Activated T-cell treated with anti-CD3 and anti-CD28 coated beads for 4 hours (primary cell): ENCODE measurements at regions not wholly inside any gene's neighbourhood (a gene's known extent, or its start where the extent isn't known, plus 50 kb on each side); places are given as distances from the start of the nearest gene placed in this dataset.
"Not testable (repeated sequence)": the region's sequence is repeated elsewhere in the genome, so short reads cannot be mapped to it uniquely, and the experiment has no call there.

Experiments used
- DNase-seq: peaks from one replicate; pipeline ENCODE4 v3.0.0-alpha.2; 2020

DNA sequence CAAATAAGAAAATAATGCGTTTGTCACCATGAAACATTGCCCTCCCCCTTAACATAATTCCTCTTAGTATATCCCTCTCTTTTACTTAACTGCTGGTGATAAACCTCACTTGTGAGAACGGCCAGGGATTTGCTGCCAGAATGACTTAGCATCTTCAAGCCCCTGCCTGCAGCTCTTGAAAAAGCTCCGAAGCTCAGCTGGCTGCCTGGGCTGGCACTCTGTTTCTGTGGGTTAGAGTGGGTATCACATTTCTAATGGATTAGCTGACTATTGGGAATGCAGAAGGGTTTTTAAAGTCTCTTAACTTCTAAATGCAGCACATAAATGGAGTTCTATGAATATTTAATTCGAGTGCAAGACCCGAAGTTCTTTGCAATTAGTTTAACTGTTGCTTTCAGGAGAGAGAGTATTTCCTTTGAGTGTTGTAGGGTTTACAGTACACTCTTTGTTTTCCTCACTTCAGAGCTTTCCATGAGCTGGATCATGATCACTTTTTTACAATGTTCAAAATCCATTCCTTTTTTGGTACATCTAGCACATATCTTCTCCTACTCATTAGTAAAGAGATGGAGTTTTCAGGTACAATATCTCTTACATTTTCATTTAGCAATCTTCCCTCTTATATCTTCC lies 124.7 kb upstream of the RBMS3 start:
- DNase-seq = no peak

DNA sequence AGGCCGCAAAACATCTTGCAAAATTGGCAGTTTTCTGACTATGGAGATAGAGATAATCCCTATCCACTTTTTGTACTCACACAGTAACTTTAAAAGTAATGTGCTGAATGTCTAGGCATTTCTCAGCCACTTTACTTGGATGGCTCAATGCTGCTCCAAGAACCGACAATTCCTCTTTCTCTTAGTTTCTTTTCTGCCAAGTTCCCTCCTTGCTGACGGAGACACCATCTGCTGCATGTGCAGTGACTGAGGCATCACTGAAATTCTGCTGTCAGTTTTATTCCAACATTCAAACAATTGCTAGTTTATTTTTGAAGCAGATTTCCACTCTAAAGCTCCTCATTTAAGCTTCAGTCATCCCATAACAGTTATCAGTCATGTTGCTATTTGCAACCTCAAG lies 116.0 kb upstream of the RBMS3 start:
- DNase-seq = no peak

DNA sequence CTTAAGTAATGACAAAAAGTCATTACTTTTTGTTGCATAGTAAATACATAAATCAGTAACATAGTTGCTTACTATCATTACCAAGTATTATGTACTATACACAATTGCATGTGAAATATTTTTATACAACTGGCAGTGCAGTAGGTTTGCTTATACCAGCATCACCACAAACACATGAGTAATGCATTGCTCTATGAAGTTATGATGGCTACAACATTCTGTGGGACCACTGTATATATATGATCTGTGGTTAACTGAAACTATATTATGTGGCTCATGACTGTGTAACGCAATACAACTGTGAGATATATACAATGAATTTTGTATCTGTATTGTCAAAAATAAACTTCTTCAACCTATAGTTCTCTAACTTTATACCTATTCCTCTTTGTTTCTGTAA lies 113.7 kb upstream of the RBMS3 start:
- DNase-seq = no peak

DNA sequence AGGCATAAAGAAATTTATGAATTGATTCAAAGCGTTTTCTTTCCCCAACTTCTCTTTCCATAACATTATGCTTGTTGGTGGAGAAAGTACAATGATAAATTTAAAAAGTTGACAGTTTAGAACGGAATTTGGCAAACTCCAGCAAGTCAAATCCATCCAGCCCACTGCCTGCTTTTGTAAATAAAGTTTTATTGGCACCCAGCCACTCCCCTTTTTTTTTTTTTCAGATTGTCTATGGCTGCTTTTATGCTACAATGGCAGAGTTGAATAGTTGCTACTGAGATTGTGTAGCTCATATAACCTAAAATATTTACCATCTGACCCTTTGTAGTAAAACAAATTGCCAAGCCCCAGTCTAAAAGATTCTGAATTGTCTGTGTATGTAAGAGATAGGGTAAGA lies 112.8 kb upstream of the RBMS3 start:
- no peak for DNase-seq

DNA sequence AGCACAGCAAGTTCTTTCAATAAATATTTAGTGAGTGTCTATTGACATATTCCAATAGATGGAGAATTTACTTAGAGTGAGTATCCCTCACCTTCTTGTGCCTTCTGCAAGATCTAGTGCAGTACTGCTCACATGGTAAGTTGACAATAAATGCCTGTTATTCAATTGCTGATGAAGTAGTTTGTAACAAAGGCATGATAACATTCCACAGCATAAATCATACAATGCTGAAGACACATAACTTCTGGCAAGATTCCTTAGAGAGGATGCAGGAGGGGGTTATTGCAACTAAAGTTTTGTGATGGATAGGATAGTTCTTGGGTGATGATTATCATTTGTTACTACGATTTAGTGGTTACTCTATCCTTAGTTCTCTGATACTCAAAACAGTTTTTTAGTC lies 112.2 kb upstream of the RBMS3 start:
- DNase-seq = no peak

DNA sequence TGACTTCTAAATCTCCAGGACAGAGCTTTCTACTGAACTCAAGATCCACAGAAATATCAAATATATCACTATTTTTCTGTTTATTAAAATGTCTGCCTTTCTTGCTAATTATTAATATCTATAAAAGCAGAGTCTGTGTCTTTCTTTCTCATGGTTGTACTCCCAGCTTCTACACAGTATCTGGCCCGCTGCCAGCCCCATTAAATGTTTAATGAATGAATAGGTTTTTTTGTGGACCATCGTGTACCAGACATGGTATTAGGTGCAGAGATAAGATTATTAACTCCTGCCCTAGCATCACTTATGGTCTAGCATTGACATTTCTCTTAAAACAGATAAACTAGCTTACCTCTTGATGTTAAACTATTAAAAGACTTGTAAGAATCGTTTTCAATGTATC lies 111.4 kb upstream of the RBMS3 start:
- DNase-seq = no peak

DNA sequence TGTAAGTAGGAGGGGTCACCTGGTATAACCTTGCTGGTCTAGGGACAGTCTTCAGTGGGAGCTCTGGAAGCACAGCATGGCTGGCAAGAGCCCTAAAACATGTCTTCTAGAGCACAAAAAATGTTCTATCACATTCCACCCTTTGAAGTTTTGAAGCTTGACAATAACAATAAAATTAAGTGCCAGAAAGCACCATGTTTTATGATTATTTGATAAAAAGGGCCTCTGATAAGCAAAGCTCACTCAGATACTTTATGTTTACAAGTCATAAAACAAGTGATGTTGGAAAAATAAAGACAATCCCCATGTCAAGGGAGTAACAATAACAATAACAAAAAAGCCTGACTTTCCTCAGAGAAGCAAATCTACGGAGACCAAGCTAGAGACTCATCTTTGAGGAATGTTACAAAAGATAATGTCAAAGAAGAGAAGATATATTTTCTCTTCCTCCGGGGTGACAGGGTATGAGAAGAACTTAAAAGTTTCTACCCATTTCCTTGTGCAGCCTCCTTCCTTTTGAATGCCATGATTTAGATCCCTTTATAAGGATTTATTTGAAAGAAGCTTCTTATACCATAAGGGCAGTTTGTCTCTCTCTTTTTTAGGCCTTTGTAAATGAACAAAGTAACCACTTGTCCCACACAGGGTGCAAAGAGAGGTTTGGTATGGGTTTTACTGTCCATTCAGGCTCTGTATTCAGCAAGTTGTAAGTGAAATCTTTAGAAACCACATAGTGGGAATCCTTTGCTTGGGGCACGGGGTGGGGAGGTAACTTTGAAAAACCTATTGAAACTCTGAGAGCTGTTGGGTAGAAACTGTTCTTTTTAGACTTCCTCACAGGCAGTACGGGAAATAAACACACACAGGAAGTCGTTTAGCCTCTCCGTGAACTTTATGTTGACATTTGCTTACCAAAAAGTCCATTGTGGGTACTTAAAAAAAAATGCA lies 109.6 kb upstream of the RBMS3 start:
- DNase-seq = no peak

DNA sequence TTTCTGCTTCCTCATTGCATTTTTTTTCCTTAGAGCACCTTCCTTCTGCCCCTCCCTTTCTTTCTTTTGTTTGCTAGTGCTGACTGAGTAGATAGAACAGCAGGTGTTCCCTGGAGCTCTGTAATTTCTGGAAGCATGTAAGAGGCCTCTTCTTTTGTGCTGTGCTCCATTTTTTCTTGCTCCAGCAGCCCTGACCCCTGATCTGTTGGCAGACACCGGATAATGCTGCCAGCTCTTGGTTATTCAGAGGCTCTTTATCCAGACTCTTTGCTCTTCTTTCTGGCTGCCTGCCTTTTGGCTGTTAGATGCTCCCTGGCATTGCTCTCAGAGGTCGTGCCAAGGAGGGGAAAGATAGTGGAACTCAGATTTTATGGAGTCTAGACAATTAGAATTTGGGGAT lies 104.4 kb upstream of the RBMS3 start:
- DNase-seq = no peak

DNA sequence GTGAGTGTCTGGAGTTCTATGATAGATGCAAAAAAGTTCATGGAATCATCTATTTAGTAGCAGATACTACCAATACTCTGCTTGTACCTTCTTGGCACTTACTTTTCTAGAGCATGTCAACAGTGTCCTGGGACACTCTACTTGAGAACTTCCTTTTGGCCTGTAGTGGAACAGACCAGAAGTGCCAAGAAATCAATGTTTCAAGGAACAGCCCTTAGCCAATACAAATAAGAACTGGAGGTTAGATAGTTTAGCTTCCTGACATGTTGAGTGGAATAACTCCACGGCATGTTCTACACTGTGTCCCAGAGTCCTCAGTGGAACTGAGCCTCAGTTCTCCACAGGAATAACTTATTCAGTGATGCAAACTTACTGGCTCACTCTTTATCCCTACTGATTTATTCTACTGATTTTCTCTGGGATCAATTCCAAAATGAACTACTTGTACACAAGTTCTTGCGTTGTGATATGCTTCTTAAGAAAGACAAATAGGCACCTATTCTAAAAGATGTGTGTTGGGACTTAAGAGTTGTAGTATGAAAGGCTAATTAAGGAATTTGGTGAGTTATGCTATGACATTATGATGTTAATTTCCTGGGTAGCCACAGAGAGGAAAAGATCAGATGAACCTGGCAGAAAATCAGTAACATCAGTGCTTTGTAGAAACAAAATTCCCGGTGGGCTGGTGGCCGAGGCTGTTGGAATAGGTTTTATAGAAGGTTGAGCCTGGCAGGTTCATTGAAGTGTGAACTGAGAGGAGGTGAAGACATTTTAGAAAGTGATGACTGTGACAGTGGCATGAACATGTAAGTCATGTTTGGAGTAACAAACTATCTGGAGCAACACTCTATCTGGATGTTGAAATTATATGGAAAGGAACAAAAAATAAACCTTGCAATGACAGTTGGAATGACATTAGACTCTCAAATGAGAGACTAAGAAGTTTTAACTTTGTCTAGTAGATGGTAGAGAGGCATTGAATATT lies 101.8 kb upstream of the RBMS3 start:
- DNase-seq = no peak

DNA sequence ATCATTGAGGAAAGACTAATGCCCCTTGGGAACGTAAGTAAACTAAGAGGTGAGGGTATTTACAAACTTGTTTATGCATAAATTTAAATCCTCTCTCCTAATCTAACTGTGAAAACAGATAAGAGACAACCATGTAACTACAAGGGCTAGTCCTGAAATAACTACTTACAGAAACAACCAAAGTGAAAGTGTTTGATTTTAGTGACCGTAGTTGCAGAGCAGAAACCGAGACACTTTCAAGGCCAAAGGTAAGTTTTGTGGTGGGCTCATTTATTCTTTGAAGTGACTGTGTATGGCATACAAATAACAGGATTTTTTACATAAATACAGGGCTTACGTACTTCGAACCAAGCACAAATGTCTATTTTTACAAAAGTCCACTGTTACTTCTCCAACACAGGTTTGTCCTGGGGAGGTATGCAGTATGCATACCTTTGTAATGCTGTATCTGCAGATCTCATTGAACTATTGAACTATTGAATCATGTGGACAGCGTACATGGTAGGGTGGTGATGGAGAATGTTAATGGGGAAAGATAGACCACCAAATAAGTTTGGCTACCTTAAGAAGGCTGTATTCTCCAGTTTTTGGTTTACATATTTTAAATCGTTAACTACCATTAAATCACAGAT lies 99.6 kb upstream of the RBMS3 start:
- DNase-seq = no peak

DNA sequence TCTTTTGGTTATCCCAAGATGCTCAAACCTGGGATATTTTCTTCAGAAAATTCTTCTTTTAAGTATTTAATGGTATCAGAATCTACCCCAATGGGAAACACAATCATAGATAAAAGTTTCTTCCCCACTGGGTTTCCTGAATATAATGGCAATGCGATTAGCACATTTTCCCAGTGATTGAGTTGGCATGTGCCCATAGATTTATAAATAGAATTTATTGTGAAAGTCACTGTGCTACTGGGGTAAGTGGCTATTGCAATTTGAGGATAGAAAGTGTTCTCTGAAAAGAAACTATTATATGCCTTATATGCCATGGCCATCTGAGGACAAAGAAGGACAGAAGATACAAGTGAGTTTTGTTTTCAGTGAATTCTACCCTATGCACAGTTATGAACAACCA lies 99.0 kb upstream of the RBMS3 start:
- no peak for DNase-seq

DNA sequence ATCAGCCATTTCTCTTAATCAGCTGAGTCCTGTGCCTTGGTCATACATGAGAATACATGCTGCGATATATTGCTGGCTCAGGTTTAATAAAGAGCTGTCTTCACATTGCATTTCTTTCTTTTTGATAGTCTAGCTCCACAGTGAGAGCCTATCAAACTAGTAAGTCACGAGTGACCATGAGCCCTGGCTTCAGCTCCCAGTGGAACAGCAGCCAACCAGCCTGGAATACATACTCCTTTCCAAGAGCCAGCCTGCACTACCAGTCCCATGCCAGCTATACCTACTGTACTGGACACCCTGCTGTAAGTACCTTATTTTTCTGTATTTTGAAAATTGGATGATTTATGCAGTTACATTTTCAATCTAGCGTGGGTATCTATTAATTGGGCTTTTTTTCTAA lies 98.0 kb upstream of the RBMS3 start:
- DNase-seq = not testable (repeated sequence)

DNA sequence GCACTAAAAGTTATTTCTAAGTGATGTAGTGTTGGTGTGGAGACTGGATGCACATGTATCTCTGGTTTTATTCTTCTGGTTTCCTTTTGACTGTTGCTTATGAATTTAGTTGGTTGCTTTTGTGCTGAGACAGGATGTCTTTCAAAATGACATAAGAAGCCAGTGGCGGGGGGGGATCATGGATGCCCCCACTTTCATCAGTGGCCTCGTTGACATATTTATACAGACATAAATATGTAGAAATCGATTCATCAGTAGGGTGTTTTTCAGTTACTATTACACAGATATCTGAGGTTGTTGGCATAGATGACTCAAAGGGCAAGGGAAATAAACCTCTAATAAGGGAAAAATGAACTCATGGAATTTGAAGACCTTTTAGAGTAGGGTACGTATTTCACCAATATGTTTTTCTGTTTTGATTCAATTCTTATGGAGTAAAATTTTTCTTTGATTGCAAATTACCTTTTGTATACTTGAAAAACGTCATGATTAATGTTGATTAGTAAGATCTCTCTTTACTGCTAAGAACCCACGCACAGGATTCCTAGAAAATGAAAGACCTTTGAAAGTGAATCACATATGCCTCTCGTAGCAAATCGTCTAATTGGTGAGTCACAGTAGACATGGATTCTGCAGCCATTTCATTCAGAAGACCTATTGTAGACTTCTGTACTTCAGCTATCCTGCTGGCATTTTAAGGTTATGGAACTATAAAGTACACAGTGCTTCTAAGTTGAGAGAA lies 97.4 kb upstream of the RBMS3 start:
- DNase-seq = no peak

DNA sequence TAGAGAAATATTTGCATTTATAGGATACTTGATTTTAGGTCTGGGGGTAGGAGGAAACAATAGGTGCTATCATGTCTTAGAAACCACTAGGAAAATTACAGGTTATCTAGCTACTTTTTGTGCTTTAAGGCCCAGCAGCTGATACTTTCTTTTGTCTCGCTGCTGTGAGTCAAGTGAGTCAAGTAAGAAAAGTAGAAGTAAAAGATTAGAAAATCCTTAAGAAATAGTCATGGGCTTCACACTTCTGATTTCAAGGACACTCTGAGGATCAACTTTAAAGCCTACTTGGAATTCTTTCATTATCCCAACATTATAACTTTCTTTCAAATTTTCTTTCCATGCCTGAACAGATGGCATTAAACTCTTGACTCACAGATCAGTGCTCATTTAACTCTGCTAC lies 95.2 kb upstream of the RBMS3 start:
- no peak for DNase-seq

DNA sequence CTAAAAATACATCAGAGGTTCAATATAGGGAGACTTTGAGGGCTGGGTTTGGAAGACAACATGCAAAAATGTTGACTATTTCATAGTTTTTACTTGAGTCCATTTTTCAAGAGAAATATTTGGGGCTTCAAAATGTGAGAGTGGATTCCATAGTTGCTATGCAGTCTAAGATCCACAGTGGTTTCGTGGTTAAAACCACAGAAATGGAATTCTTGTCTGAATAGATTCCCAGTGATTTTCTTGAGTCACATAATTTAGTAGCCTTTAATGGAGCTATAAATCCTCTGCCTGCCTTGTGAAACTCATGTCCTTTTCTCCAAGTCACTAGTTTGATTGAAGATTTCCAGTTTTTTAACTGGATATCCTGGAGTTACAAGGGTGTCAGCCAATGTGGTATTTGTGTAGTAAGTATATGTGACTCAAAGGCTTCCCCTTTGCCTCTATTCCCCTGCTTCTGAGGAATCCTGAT lies 94.7 kb upstream of the RBMS3 start:
- no peak for DNase-seq

DNA sequence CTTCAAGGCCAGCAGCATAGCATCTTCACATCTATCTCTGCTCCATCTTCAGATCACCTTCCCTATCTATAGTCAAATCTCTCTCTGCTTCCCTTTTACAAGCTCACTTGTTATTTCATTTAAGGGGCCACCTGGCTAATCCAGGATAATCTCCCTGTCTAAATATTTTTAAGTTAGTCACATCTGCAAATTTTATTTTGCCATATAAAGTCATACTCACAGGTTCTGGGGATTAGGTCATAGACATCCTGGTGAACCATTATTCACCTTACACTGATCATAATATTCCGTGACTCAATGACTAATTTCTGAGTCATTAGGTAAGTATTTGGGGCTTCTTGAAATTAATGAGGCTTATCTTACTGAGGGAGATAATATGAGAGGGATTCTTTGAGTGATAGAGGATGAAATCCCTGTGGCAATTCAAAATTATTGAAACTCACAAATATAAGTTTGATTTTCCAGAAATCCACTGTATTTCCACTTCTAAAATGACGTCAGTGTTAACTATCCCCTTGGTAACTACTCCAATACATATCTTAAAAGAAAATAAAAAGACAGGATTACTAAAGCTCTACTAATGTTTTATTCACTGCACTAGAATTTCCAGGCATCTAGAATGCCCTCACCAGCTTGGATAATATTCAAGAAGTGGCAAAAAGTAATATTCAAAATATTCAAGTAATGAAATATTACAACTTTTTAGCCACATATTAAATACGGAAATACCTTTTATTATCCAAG lies 93.7 kb upstream of the RBMS3 start:
- DNase-seq = no peak

DNA sequence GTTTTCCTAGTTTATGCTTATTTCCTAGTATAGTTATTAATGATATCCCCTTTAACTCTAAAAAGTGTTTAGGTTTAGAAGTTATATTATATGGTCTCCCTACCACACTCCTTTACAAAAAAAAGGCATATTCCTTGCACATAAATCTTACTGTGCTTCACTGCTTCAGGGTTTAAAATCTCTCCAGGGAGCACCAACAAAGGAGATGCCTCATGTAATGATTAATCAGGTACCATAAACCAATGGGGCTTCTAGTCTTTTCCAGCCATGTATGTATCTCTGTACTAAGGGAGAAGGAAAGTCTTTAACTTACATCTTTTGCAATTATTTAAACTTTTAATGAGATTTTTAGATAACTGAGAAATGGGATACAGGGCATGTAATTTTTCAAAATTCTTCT lies 91.5 kb upstream of the RBMS3 start:
- no peak for DNase-seq

DNA sequence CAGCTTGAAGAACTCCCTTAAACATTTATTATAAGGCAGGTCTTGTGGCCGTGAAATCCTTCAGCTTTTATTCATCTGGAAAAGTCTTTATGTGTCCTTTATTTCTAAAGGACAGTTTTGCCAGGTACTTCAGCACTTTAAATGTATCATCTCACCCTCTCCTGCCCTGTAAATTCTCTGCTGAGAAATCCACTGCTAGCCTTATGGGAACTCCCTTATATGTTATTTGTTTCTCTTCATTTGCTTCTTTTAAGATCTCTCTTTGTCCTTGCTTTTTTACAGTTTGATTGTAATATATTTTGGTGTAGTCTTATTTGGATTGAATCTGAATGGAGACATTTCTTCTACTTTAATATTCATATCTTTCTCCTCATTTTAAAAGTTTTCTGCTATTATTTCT lies 86.7 kb upstream of the RBMS3 start:
- DNase-seq = no peak

DNA sequence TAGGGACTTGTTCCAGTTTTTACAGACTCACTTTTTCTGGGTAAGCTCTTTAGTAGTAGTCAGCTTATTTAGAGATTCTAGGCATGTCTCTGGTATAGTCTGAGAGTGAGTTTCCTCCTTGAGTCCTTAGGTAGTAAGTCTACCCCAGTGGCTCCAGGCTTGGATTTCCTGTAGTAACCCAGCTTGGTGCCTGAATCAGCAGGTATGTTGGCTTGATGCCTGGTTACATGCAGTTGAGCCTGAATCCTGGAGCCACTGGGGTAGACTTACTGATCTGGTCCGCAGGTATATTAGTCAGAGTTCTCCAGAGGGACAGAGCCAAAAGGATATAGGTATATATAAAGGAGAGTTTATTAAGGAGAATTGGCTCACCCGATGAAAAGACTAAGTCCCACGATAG lies 85.8 kb upstream of the RBMS3 start:
- DNase-seq = no peak

DNA sequence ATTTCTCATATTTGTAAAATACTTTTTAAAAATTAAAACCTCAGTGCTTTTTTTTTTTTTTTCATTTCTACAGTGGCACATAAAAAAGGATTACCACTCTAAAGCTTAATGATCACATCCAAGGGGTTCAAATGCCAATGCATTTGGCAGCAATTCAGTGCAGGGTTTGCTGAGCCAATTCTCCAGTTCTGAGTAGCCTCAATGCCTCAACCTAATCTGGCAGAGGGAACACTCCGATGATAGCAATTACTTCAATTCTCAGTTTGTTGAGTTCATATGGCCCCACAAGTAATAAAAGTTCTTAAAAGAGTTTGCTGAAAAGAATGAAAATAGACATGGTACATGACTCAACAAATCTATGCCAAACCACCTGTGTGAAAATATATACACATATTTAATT lies 79.3 kb upstream of the RBMS3 start:
- no peak for DNase-seq

DNA sequence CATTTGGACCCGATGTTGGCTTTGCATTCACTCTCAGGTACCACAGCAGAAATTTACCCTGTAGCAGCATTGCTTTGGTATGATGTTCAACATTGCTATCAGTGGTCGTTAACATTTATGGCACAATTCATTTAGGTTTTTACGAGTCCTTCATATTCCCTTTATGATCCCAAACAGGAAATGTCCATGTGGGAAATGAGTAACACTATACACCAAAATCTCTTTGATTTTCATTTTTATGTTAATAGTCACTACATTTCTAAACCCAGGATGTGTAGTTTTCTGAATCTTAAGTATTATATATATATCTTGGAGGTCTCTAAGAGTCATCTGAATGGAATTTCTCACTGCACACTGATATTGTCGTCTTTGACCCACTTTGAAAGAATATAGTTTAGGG lies 78.5 kb upstream of the RBMS3 start:
- no peak for DNase-seq
